WTC11 (cell line): ENCODE measurements at regions not wholly inside any gene's neighbourhood (a gene's known extent, or its start where the extent isn't known, plus 50 kb on each side); places are given as distances from the start of the nearest gene placed in this dataset.

Experiments used
- ATAC-seq: fragments of 200-7000 bp; cut with Tn5 transposase; 2 replicates; pipeline ENCODE4 v1.10.0; 2021; ENCODE audit warnings: mild to moderate bottlenecking, moderate library complexity
- CTCF ChIA-PET: fragments of 300-600 bp; sonication (Branson Sonifier 250); formaldehyde crosslinking; loops from one replicate; lab custom pipeline; 2021; ENCODE audit warnings: antibody characterized with exemption; lab: Charles Lee
- POLR2A ChIA-PET: fragments of 350-600 bp; sonication (Branson Sonifier 250); formaldehyde crosslinking; loops from one replicate; lab custom pipeline; 2021; ENCODE audit warnings: antibody characterized with exemption; lab: Charles Lee
- DNase-seq: peaks from one replicate; pipeline ENCODE4 v3.0.0; 2021; ENCODE audit warnings: low spot score
- H3K27ac Mint-ChIP-seq: 2 replicates; pipeline ENCODE4 v1.8.0; 2021; ENCODE audit warnings: mixed read lengths
- H3K27me3 Mint-ChIP-seq: 2 replicates; pipeline ENCODE4 v1.8.0; 2021; ENCODE audit warnings: low read depth, mild to moderate bottlenecking, moderate library complexity, mixed read lengths
- H3K36me3 Mint-ChIP-seq: 2 replicates; pipeline ENCODE4 v1.8.0; 2021; ENCODE audit warnings: mixed read lengths
- H3K4me1 Mint-ChIP-seq: 2 replicates; pipeline ENCODE4 v1.8.0; 2022; ENCODE audit warnings: mixed read lengths
- H3K4me3 Mint-ChIP-seq: 2 replicates; pipeline ENCODE4 v1.8.0; 2021; ENCODE audit warnings: mild to moderate bottlenecking, moderate library complexity, mixed read lengths
- H3K9me3 Mint-ChIP-seq: 2 replicates; pipeline ENCODE4 v1.8.0; 2021; ENCODE audit warnings: mixed read lengths
- AFF4 ChIP-seq: sonication (generic); formaldehyde crosslinking; IDR thresholded peaks from 2 replicates; pipeline ENCODE4 v1.8.1; 2023; ENCODE audit warnings: mild to moderate bottlenecking, missing genetic modification reagents, borderline replicate concordance
- CBFB ChIP-seq: sonication (generic); formaldehyde crosslinking; IDR thresholded peaks from 2 replicates; pipeline ENCODE4 v1.8.1; 2022; ENCODE audit warnings: mild to moderate bottlenecking, low read depth, missing genetic modification reagents
- CREM ChIP-seq: sonication (generic); formaldehyde crosslinking; IDR thresholded peaks from 2 replicates; pipeline ENCODE4 v1.8.1; 2022; ENCODE audit warnings: mild to moderate bottlenecking, missing genetic modification reagents, moderate library complexity
- FOXJ3 ChIP-seq: sonication (generic); formaldehyde crosslinking; IDR thresholded peaks from 2 replicates; pipeline ENCODE4 v1.9.0; 2021; ENCODE audit warnings: missing genetic modification reagents, mild to moderate bottlenecking, borderline replicate concordance
- GABPB1 ChIP-seq: sonication (generic); formaldehyde crosslinking; IDR thresholded peaks from 2 replicates; pipeline ENCODE4 v1.8.1; 2023; ENCODE audit warnings: mild to moderate bottlenecking, missing genetic modification reagents
- GTF2I ChIP-seq: fragments of 250-450 bp; sonication (Bioruptor Pico); conservative IDR thresholded peaks from 2 replicates; pipeline ENCODE4 v1.4.0; 2021; ENCODE audit warnings: mild to moderate bottlenecking
- JUN ChIP-seq: sonication (generic); formaldehyde crosslinking; IDR thresholded peaks from 2 replicates; pipeline ENCODE4 v1.8.0; 2023; ENCODE audit warnings: mild to moderate bottlenecking, missing genetic modification reagents
- MLX ChIP-seq: sonication (generic); formaldehyde crosslinking; IDR thresholded peaks from 2 replicates; pipeline ENCODE4 v1.8.1; 2023; ENCODE audit warnings: mild to moderate bottlenecking, missing genetic modification reagents, moderate library complexity
- MXD4 ChIP-seq: fragments of 250-450 bp; sonication (Bioruptor Pico); IDR thresholded peaks from 2 replicates; pipeline ENCODE4 v1.8.0; 2021; ENCODE audit warnings: mild to moderate bottlenecking, moderate library complexity, borderline replicate concordance
- MYBL2 ChIP-seq: sonication (generic); formaldehyde crosslinking; IDR thresholded peaks from 2 replicates; pipeline ENCODE4 v1.8.1; 2023; ENCODE audit warnings: mild to moderate bottlenecking, moderate library complexity, missing genetic modification reagents
- NFE2L1 ChIP-seq: sonication (generic); formaldehyde crosslinking; IDR thresholded peaks from 2 replicates; pipeline ENCODE4 v1.8.1; 2023; ENCODE audit warnings: missing genetic modification reagents
- NFYB ChIP-seq: sonication (generic); formaldehyde crosslinking; conservative IDR thresholded peaks from 2 replicates; pipeline ENCODE4 v1.8.0; 2022; ENCODE audit warnings: low read depth, missing genetic modification reagents
- NR2C2 ChIP-seq: sonication (generic); formaldehyde crosslinking; IDR thresholded peaks from 2 replicates; pipeline ENCODE4 v1.8.0; 2022; ENCODE audit warnings: mild to moderate bottlenecking, missing genetic modification reagents
- RELA ChIP-seq: sonication (generic); formaldehyde crosslinking; IDR thresholded peaks from 2 replicates; pipeline ENCODE4 v1.8.1; 2022; ENCODE audit warnings: missing genetic modification reagents, mild to moderate bottlenecking, borderline replicate concordance
- RORB ChIP-seq: fragments of 250-450 bp; sonication (Bioruptor Pico); IDR thresholded peaks from 2 replicates; pipeline ENCODE4 v1.9.0; 2021; ENCODE audit warnings: mild to moderate bottlenecking
- SMAD3 ChIP-seq: sonication (generic); formaldehyde crosslinking; IDR thresholded peaks from 2 replicates; pipeline ENCODE4 v1.8.0; 2022; ENCODE audit warnings: missing genetic modification reagents, mild to moderate bottlenecking, borderline replicate concordance
- TEAD4 ChIP-seq: sonication (generic); formaldehyde crosslinking; IDR thresholded peaks from 2 replicates; pipeline ENCODE4 v1.8.0; 2022; ENCODE audit warnings: mild to moderate bottlenecking, missing genetic modification reagents
- TP53 ChIP-seq: sonication (generic); formaldehyde crosslinking; IDR thresholded peaks from 2 replicates; pipeline ENCODE4 v1.8.1; 2023; ENCODE audit warnings: mild to moderate bottlenecking, missing genetic modification reagents
- ZBTB21 ChIP-seq: sonication (generic); formaldehyde crosslinking; IDR thresholded peaks from 2 replicates; pipeline ENCODE4 v1.8.1; 2023; ENCODE audit warnings: mild to moderate bottlenecking, missing genetic modification reagents, borderline replicate concordance
- ZNF219 ChIP-seq: sonication (generic); formaldehyde crosslinking; IDR thresholded peaks from 2 replicates; pipeline ENCODE4 v1.8.0; 2023; ENCODE audit warnings: missing genetic modification reagents, mild to moderate bottlenecking, borderline replicate concordance
- ZNF232 ChIP-seq: sonication (generic); formaldehyde crosslinking; IDR thresholded peaks from 2 replicates; pipeline ENCODE4 v1.8.0; 2022; ENCODE audit warnings: mild to moderate bottlenecking, missing genetic modification reagents
- ZNF317 ChIP-seq: sonication (generic); formaldehyde crosslinking; IDR thresholded peaks from 2 replicates; pipeline ENCODE4 v1.8.1; 2023; ENCODE audit warnings: low read depth, mild to moderate bottlenecking, moderate library complexity, missing genetic modification reagents, borderline replicate concordance
- ZNF396 ChIP-seq: fragments of 250-450 bp; sonication (Bioruptor Pico); IDR thresholded peaks from 2 replicates; pipeline ENCODE4 v1.8.0; 2021; ENCODE audit warnings: mild to moderate bottlenecking, moderate library complexity, borderline replicate concordance
- ZNF423 ChIP-seq: fragments of 250-450 bp; sonication (Bioruptor Pico); IDR thresholded peaks from 2 replicates; pipeline ENCODE4 v2.1.2; 2022; ENCODE audit warnings: mild to moderate bottlenecking, moderate library complexity
- TF ChIP-seq, protein P1 (sequence below): fragments of 200-600 bp; IDR thresholded peaks from 2 replicates; pipeline ENCODE4 v1.8.0; 2022; ENCODE audit warnings: antibody characterized with exemption
- TF ChIP-seq, protein P2 (sequence below): fragments of 250-450 bp; sonication (Bioruptor Pico); IDR thresholded peaks from 2 replicates; pipeline ENCODE4 v1.9.0; 2021; ENCODE audit warnings: moderate library complexity, mild to moderate bottlenecking, inconsistent platforms, borderline replicate concordance
- TF ChIP-seq, protein P3 (sequence below): fragments of 250-450 bp; sonication (Bioruptor Pico); IDR thresholded peaks from 2 replicates; pipeline ENCODE4 v1.9.0; 2021; ENCODE audit warnings: mild to moderate bottlenecking
- TF ChIP-seq, protein P4 (sequence below): sonication (generic); formaldehyde crosslinking; IDR thresholded peaks from 2 replicates; pipeline ENCODE4 v1.8.0; 2022; ENCODE audit warnings: mild to moderate bottlenecking, missing genetic modification reagents
- TF ChIP-seq, protein P5 (sequence below): sonication (generic); formaldehyde crosslinking; IDR thresholded peaks from 2 replicates; pipeline ENCODE4 v1.8.1; 2022; ENCODE audit warnings: low read depth, missing genetic modification reagents, borderline replicate concordance

- TF ChIP-seq, protein P1, sequence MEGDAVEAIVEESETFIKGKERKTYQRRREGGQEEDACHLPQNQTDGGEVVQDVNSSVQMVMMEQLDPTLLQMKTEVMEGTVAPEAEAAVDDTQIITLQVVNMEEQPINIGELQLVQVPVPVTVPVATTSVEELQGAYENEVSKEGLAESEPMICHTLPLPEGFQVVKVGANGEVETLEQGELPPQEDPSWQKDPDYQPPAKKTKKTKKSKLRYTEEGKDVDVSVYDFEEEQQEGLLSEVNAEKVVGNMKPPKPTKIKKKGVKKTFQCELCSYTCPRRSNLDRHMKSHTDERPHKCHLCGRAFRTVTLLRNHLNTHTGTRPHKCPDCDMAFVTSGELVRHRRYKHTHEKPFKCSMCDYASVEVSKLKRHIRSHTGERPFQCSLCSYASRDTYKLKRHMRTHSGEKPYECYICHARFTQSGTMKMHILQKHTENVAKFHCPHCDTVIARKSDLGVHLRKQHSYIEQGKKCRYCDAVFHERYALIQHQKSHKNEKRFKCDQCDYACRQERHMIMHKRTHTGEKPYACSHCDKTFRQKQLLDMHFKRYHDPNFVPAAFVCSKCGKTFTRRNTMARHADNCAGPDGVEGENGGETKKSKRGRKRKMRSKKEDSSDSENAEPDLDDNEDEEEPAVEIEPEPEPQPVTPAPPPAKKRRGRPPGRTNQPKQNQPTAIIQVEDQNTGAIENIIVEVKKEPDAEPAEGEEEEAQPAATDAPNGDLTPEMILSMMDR = no peak
- no peak for TF ChIP-seq GABPB1 (CRISPR knock-in tag)
- no peak for TF ChIP-seq ZNF317 (CRISPR knock-in tag)
- TF ChIP-seq ZNF423 = no peak
- TF ChIP-seq ZNF232 = no peak
- no peak for TF ChIP-seq ZNF219
- no peak for TF ChIP-seq TEAD4 (CRISPR knock-in tag)
- no peak for TF ChIP-seq MLX (CRISPR knock-in tag)
- no peak for TF ChIP-seq NFE2L1 (CRISPR knock-in tag)
- no peak for TF ChIP-seq MYBL2 (CRISPR knock-in tag)
- no peak for TF ChIP-seq NFYB (CRISPR knock-in tag)
- TF ChIP-seq RELA (CRISPR knock-in tag) = no peak
- TF ChIP-seq, protein P2, sequence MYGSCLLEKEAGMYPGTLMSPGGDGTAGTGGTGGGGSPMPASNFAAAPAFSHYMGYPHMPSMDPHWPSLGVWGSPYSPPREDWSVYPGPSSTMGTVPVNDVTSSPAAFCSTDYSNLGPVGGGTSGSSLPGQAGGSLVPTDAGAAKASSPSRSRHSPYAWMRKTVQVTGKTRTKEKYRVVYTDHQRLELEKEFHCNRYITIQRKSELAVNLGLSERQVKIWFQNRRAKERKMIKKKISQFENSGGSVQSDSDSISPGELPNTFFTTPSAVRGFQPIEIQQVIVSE = no peak
- TF ChIP-seq, protein P3, sequence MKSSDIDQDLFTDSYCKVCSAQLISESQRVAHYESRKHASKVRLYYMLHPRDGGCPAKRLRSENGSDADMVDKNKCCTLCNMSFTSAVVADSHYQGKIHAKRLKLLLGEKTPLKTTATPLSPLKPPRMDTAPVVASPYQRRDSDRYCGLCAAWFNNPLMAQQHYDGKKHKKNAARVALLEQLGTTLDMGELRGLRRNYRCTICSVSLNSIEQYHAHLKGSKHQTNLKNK = no peak
- no peak for TF ChIP-seq CBFB
- no peak for TF ChIP-seq CREM
- no peak for TF ChIP-seq TP53 (CRISPR knock-in tag)
- no peaks in the 10 kb centered on the region; the same call in 1 of the 2 replicates for H3K27me3 Mint-ChIP-seq
- no peak overlapping the region for H3K4me3 Mint-ChIP-seq
- no peak for ATAC-seq
- POLR2A ChIA-PET = no interaction called here
- no peak for DNase-seq
- H3K27ac Mint-ChIP-seq = no peak overlapping the region
- no peaks in the 10 kb centered on the region for H3K36me3 Mint-ChIP-seq
- CTCF ChIA-PET = no interaction called here
- no peaks in the 10 kb centered on the region for H3K9me3 Mint-ChIP-seq
- H3K4me1 Mint-ChIP-seq = peaks cover 5% of the 10 kb centered on the region
These were observed 402.7 kb upstream of the MYT1L start for GRCh38 chr2:2733818-2734217.

DNA sequence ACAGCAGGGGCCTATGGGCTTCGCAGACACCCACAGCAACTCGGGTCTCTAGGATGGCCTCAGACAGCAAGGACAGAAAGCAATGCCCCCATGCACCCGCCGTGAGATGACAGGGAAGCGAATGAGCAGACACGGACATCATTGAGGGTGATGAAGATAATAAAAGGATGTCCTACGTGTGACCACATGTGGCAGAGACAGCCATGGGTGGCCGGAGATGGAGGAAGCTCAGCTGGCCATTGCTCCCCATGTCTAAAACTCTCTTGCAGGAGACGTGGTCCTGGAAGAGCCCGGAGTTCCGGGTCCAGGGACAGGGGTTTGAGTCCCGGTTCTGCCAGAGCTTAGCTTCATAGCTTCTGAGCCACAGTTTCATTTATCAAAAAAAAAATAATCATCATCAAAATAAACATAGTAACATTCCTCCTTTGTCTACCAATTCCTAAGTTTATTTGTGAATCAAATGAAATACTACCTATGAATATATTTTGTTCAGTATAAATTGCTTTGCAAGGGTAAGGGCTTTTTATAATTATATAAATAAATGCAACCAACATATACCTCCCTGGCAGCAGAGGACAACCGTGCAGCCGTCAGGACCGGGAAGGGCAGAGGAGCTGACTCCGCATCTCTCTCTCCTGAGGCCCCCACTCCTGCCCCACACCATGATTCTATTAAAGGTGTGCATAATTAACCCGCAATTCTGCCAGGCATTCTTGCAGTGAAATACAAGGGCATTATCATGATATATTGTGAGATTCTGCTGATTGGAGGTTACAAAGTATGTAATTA, 401.4 kb upstream of the MYT1L start:
- H3K27me3 Mint-ChIP-seq = no peaks in the 10 kb centered on the region; the same call in 1 of the 2 replicates
- ChIA-PET POLR2A (no interaction called here), CTCF (no interaction called here)
- H3K36me3 Mint-ChIP-seq = no peaks in the 10 kb centered on the region
- no peak overlapping the region for H3K27ac Mint-ChIP-seq
- no peaks in the 10 kb centered on the region for H3K9me3 Mint-ChIP-seq
- H3K4me3 Mint-ChIP-seq = no peak overlapping the region
- peaks cover 11% of the 10 kb centered on the region for H3K4me1 Mint-ChIP-seq
- ATAC-seq (no peak), DNase-seq (no peak)
- TF ChIP-seq FOXJ3 (CRISPR knock-in tag) (no peak), SMAD3 (CRISPR knock-in tag) (no peak), MXD4 (CRISPR knock-in tag) (no peak), AFF4 (CRISPR knock-in tag) (no peak), GTF2I (CRISPR knock-in tag) (no peak), JUN (CRISPR knock-in tag) (no peak), NFYB (CRISPR knock-in tag) (no peak), ZBTB21 (CRISPR knock-in tag) (no peak), TP53 (CRISPR knock-in tag) (no peak), CREM (no peak), RORB (no peak), NR2C2 (CRISPR knock-in tag) (no peak), ZNF396 (no peak)
- TF ChIP-seq, protein P4, sequence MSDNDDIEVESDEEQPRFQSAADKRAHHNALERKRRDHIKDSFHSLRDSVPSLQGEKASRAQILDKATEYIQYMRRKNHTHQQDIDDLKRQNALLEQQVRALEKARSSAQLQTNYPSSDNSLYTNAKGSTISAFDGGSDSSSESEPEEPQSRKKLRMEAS (CRISPR knock-in tag) = no peak
- TF ChIP-seq, protein P5, sequence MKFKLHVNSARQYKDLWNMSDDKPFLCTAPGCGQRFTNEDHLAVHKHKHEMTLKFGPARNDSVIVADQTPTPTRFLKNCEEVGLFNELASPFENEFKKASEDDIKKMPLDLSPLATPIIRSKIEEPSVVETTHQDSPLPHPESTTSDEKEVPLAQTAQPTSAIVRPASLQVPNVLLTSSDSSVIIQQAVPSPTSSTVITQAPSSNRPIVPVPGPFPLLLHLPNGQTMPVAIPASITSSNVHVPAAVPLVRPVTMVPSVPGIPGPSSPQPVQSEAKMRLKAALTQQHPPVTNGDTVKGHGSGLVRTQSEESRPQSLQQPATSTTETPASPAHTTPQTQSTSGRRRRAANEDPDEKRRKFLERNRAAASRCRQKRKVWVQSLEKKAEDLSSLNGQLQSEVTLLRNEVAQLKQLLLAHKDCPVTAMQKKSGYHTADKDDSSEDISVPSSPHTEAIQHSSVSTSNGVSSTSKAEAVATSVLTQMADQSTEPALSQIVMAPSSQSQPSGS (CRISPR knock-in tag) = no peak
